ENCODE measurements at regions not wholly inside any gene's neighbourhood (a gene's known extent, or its start where the extent isn't known, plus 50 kb on each side); places are given as distances from the start of the nearest gene placed in this dataset.

DNA sequence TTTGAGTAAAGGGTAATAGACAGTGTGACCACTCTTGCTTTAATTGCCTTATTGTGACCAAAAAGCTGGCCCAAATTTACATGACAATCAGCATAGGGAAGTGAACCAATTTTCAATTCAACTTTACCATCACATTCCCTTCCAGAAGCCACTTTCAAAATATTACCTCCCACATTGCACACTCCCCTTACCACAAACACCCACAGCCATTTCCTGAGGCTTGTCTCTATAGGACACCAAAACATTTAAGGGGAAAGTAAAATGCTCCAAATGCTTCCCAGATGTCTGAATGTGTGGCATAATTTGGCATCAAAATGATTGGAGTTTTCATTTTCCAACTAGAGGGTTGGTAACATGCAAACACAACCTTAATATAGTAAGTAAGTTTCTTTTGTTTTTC is 616.1 kb downstream of the SLC4A3 start:
- no peak for TF ChIP-seq CTCF (IDR thresholded peaks at IDR 0.05)
- no peaks in the 10 kb centered on the region for H3K9me3 ChIP-seq
- no peak overlapping the region for H3K4me3 ChIP-seq
- H3K27me3 ChIP-seq = no peaks in the 10 kb centered on the region
- no peaks in the 10 kb centered on the region for H3K4me1 ChIP-seq
- H3K27ac ChIP-seq = no peak overlapping the region
- intact Hi-C loops (cut with DNase I; ENCODE audit: low total_unique reads) = no loop called here
- H3K36me3 ChIP-seq = no peaks in the 10 kb centered on the region
- no peak for DNase-seq (ENCODE audit: low spot score in 2 of 2)

DNA sequence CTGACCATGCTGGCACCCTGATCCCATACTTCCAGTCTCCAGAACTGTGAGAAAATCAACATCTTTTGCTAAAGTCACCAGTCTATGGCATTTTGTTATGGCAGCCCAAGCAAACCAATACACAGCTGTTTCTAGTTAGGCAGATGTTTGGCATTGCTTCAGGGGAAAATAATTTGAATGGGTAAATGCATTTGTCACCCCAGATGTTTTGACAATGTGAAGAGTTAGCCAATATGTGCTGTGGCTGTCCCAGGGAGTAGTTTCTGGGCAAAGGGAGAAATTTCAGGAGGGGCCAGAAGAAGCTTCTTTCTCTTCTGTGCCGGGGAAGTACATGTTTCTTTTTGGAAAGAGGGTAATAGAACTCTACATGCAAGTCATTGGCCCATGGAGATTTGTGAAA is 619.0 kb downstream of the SLC4A3 start:
- DNase-seq (ENCODE audit: low spot score in 2 of 2) = no peak
- H3K27me3 ChIP-seq = no peaks in the 10 kb centered on the region
- no peak overlapping the region for H3K4me3 ChIP-seq
- H3K27ac ChIP-seq = no peak overlapping the region
- H3K4me1 ChIP-seq = no peaks in the 10 kb centered on the region
- intact Hi-C loops (cut with DNase I; ENCODE audit: low total_unique reads) = no loop called here
- H3K9me3 ChIP-seq = no peaks in the 10 kb centered on the region
- H3K36me3 ChIP-seq = no peaks in the 10 kb centered on the region
- TF ChIP-seq CTCF (IDR thresholded peaks at IDR 0.05) = no peak
- TF ChIP-seq POLR2A (IDR thresholded peaks at IDR 0.05) = no peak
- TF ChIP-seq POLR2AphosphoS5 (IDR thresholded peaks at IDR 0.05) = no peak

DNA sequence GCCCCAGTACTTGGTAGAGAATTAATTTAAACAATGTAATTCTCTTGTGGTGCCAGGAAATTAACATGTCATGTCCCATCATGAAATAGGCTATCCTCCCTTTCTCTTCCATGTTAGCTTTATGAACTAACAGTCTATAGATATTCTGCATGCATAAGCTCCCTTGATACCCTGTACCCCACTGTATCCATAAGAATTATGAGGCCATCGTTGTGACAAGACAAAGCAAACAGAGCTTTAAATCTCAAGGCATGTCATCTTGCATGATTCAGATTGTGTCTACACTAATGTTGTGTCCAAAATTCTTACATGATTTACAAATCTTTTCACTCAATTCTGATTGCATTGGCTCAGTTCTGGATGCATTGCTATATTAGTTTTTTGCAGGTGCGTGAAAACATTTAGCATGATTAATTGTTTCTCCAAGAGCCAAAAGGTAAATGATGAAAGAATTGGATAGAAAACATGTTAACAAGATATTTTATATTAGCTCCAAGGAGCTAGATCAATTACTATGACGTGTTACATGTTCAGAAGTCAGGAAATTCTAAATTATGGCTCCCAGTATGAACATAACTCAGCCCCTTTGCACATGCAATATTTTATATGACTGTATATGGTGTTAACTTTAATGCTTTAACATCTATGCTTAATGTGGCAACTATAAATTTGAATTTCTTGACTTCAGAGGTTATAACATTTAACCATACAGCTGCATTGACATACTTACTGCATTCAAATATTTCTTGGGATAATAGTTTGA is 620.3 kb downstream of the SLC4A3 start:
- Histone ChIP-seq H3K27ac (no peak overlapping the region), H3K4me1 (no peaks in the 10 kb centered on the region), H3K4me3 (no peak overlapping the region), H3K27me3 (no peaks in the 10 kb centered on the region), H3K36me3 (no peaks in the 10 kb centered on the region), H3K9me3 (no peaks in the 10 kb centered on the region)
- no peak for TF ChIP-seq CTCF (IDR thresholded peaks at IDR 0.05)
- no peak for TF ChIP-seq POLR2A (IDR thresholded peaks at IDR 0.05)
- no peak for TF ChIP-seq POLR2AphosphoS5 (IDR thresholded peaks at IDR 0.05)
- DNase-seq (ENCODE audit: low spot score in 2 of 2) = no peak
- intact Hi-C loops (cut with DNase I; ENCODE audit: low total_unique reads) = no loop called here

GRCh38 chr2:220259662-220260061 is 632.2 kb downstream of the SLC4A3 start:
- Histone ChIP-seq H3K27ac (no peak overlapping the region), H3K4me3 (no peak overlapping the region), H3K4me1 (no peaks in the 10 kb centered on the region), H3K36me3 (no peaks in the 10 kb centered on the region), H3K9me3 (no peaks in the 10 kb centered on the region), H3K27me3 (no peaks in the 10 kb centered on the region)
- no peak for DNase-seq (ENCODE audit: low spot score in 2 of 2)
- intact Hi-C loops (cut with DNase I; ENCODE audit: low total_unique reads) = no loop called here
- TF ChIP-seq POLR2AphosphoS5 (IDR thresholded peaks at IDR 0.05) = no peak
- no peak for TF ChIP-seq POLR2A (IDR thresholded peaks at IDR 0.05)
- no peak for TF ChIP-seq CTCF (IDR thresholded peaks at IDR 0.05)

DNA sequence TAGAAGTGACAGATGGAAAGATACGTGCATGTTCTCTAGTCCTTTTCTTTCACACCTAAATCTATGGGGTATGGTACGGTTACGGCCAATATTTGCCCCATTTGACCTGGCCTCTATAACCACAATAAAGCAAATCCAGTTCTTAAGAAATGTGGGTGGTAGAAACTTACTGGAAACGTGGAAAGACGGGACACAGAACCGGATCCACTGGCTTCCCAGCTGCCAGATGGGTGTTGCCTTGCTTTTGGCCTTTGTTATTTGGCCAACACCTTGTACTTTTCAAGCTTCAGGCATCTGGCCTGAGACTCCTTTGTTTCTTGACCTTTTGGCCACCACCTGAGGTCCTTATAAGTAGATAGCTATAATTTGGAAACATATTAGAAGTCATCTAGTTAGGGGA is 635.9 kb downstream of the SLC4A3 start:
- no peak for DNase-seq (ENCODE audit: low spot score in 2 of 2)
- no peaks in the 10 kb centered on the region for H3K9me3 ChIP-seq
- no peak overlapping the region for H3K27ac ChIP-seq
- H3K4me1 ChIP-seq = no peaks in the 10 kb centered on the region
- H3K27me3 ChIP-seq = no peaks in the 10 kb centered on the region
- TF ChIP-seq POLR2AphosphoS5 (IDR thresholded peaks at IDR 0.05) (no peak), POLR2A (IDR thresholded peaks at IDR 0.05) (no peak)
- no peak overlapping the region for H3K4me3 ChIP-seq
- no peaks in the 10 kb centered on the region for H3K36me3 ChIP-seq
- intact Hi-C loops (cut with DNase I; ENCODE audit: low total_unique reads) = no loop called here

- intact Hi-C loops (cut with DNase I; ENCODE audit: low total_unique reads) = no loop called here
- no peaks in the 10 kb centered on the region for H3K4me1 ChIP-seq
- H3K36me3 ChIP-seq = no peaks in the 10 kb centered on the region
- TF ChIP-seq POLR2AphosphoS5 (IDR thresholded peaks at IDR 0.05) (no peak), POLR2A (IDR thresholded peaks at IDR 0.05) (no peak), CTCF (IDR thresholded peaks at IDR 0.05) (no peak)
- no peak for DNase-seq (ENCODE audit: low spot score in 2 of 2)
- no peaks in the 10 kb centered on the region for H3K9me3 ChIP-seq
- no peak overlapping the region for H3K27ac ChIP-seq
- H3K27me3 ChIP-seq = no peaks in the 10 kb centered on the region
- no peak overlapping the region for H3K4me3 ChIP-seq
Measured at GRCh38 chr2:220269367-220269766, 641.9 kb downstream of the SLC4A3 start.

Measured in breast epithelium (tissue), 4 donors.